Gastrocnemius medialis (tissue), 4 donors: ENCODE measurements at regions not wholly inside any gene's neighbourhood (a gene's known extent, or its start where the extent isn't known, plus 50 kb on each side); places are given as distances from the start of the nearest gene placed in this dataset.

Source experiments
- CTCF ChIP-seq, 5 experiments: fragments of 450-650 bp in 3 of 5; fragments of 200-600 bp in 2 of 5; sonication (generic) in 2 of 5; IDR thresholded peaks in 4 of 5; conservative IDR thresholded peaks in 1 of 5; 1 replicate in 4 of 5; 2 replicates in 1 of 5; pipeline ENCODE4 v1.5.1; 2016 to 2019; ENCODE audit warnings: antibody characterized with exemption in 5 of 5, mild to moderate bottlenecking in 3 of 5, moderate library complexity in 3 of 5
- POLR2A ChIP-seq, 2 donors: fragments of 450-650 bp; IDR thresholded peaks; one replicate each; pipeline ENCODE4 v1.6.1; 2017; ENCODE audit warnings: antibody characterized with exemption in 2 of 2, mild to moderate bottlenecking in 2 of 2, moderate library complexity in 2 of 2

DNA sequence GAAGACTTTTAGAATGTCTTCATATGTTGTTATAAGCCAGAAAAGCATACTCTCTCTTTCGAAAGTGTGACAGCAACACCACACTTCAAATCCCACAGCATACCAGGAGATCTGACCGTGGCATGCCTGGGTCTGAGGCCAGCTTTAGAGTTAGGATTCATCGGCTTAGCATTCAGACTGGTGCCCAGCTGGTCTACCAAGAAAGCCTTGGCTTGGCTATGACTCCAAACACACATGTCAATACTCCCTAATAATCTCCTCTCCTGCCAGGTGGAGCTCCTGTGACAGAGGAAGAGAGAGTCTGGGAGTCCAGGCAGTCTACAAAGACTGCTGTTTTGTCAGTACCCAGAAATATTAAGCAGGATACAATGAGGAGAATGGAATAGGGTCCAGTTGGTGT is 77.1 kb upstream of the MAN1A1 start:
- TF ChIP-seq CTCF (IDR thresholded peaks at IDR 0.05 in 4 of 5, conservative IDR thresholded peaks at IDR 0.05 in 1 of 5) (no peak), POLR2A (IDR thresholded peaks at IDR 0.05) (no peak)
